NCI-H510A treated with DMSO at 0.1 percent for 48 hours (cell line): ENCODE measurements at regions not wholly inside any gene's neighbourhood (a gene's known extent, or its start where the extent isn't known, plus 50 kb on each side); places are given as distances from the start of the nearest gene placed in this dataset.
"Not testable (repeated sequence)": the region's sequence is repeated elsewhere in the genome, so short reads cannot be mapped to it uniquely, and the experiment has no call there.

Experiments used
- DNase-seq: peaks from one replicate; lab custom pipeline; 2025; lab: John Stamatoyannopoulos, UW

DNA sequence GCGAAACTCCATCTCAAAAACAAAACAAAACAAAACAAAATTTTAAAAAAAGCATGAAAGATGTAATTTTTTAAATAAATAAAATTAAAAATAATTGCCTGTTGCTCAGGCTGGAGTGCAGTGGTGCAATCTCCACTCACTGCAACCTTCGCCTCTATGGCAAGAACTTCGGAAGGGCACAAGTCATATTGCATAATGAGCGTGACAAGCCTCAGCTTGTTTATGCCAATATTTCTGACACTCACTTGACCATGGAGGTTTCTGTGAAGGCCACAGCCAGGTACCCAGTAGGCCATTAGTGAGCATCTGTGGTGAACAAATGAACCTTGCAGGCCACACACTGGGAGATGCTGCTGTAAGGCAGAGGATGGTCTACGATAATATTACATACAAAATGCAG, 106.1 kb upstream of the KMT2C start:
- DNase-seq = no peak

DNA sequence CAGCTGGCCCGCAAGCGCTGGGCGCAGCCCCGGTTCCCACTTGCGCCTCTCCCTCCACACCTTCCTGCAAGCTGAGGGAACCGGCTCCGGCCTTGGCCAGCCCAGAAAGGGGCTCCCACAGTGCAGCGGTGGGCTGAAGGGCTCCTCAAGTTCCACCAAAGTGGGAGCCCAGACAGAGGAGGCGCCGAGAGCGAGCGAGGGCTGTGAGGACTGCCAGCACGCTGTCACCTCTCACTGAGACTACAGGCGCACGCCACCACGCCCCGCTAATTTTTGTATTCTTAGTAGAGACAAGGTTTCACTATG, 103.3 kb upstream of the KMT2C start:
- not testable (repeated sequence) for DNase-seq

DNA sequence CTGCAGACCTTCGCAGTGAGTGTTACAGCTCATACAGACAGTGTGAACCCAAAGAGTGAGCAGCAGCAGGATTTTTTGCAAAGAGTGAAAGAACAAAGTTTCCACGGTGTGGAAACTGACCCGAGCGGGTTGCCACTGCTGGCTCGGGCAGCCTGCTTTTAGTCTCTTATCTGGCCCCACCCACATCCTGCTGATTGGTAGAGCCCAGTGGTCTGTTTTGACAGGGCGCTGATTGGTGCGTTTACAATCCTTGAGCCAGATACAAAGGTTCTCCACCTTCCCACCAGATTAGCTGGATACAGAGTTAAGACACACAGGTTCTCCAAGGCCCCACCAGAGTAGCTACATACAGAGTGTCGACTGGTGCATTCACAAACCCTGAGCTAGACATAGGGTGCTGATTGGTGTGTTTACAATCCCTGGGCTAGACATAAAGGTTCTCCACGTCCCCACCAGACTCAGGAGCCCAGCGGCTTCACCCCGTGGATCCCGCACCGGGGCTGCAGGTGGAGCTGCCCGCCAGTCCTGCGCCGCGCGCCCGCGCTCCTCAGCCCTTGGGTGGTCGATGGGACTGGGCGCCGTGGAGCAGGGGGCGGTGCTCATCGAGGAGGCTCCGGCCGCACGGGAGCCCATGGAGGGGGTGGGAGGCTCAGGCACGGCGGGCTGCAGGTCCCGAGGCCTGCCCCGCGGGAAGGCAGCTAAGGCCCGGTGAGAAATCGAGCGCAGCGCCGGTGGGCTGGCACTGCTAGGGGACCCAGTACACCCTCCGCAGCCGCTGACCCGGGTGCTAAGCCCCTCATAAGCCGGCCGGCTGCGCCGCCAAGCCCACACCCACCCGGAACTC, 102.8 kb upstream of the KMT2C start:
- not testable (repeated sequence) for DNase-seq

DNA sequence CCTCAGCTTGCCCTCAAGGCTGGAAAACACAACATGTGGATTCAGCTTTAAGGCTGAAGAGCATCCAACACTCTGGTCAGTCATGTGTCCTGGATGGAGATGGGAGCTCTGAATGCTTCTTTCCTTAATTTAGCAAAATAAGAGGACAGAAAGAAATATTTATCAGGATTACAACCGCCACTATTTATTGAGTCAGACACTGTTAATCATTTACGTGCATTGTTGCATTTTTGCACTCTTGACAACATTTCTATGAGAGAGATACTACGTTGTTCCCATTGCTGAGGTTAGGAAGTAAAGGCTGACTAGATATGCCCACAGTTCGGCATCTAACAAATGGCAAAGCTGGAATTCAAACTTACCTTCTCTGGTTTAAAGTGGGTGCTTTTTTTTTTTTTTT, 101.8 kb upstream of the KMT2C start:
- DNase-seq = no peak

DNA sequence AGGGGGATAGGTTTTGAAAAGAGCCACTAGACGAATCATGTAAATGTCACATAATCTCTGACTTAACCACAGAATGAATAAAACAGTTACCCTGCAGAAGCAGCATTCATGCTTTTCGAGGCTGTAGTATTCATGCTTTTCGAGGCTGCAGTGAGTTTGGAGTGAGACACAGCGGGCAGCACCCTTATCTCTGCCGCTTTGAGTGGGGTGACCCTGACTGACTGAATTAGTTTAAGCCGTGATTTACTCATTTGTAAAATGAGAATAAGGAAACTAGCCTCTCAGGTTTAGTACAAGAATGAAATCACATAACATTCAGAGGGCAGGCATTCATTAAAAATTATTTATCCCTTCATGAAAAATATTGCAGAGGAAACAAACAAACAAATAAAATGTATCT, 92.8 kb upstream of the KMT2C start:
- no peak for DNase-seq

DNA sequence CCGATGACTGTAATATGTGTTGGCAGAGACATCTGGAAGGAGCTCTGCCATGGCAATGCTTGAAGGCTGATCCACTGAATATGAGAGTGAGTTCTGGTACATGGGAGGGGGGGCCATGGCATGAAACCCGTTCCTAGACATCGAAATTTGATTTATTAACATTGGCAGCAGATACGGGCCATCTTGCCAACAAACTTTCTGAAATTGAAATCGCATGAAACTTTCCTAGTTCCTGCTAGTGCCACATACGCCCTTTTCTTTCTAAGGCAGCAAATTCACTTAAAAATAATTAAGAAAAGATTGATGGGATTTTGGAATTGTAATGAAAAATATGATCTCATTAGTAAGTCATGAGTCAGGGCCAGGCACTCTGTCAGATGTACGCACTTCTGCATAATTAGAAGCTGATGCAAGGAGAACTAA, 91.8 kb upstream of the KMT2C start:
- no peak for DNase-seq

DNA sequence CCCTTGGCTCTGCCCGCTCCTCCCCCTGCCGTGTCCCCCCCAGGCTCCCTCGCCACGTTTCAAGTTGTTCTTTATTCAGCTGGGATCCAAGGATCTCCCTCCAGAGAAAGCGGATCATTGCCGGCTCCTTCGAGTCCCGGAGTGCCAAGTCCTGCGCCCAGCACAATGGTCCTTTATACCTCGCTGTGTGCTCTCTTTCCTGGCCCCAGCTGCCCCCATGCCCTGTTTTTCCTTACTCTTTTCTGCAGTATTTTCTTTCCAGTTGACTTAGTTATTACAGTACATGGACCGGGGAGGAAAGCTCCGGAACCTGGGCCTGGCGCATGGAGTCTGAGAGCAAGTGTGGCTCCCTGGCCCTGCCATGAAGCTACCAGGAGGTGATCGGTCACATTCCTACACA, 88.1 kb upstream of the KMT2C start:
- DNase-seq = no peak

DNA sequence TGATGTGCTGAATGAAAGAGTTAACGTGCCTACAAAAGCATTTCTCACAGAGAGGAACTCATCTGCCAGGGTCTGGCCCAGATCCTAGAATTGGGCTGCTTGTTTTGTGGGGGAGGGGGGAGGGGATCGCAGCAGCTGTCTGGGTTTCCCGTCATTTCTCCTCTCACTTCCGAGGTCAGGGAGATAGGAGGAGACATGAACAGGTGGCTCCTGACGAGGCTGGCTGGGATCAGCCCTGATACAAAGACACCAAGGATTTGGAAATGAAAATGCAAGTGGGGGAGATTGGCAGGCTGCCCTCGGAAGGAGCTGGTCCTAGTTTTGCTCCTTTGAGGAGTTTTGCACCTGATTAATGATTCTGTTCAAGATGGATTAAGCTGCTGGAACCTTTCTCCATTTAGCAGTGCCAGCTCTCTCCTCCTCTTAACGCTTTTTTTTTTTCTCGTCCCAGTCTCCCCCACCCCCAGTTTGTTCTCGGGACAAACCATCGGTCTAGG, 86.8 kb upstream of the KMT2C start:
- peak; percentile 9 for DNase-seq

DNA sequence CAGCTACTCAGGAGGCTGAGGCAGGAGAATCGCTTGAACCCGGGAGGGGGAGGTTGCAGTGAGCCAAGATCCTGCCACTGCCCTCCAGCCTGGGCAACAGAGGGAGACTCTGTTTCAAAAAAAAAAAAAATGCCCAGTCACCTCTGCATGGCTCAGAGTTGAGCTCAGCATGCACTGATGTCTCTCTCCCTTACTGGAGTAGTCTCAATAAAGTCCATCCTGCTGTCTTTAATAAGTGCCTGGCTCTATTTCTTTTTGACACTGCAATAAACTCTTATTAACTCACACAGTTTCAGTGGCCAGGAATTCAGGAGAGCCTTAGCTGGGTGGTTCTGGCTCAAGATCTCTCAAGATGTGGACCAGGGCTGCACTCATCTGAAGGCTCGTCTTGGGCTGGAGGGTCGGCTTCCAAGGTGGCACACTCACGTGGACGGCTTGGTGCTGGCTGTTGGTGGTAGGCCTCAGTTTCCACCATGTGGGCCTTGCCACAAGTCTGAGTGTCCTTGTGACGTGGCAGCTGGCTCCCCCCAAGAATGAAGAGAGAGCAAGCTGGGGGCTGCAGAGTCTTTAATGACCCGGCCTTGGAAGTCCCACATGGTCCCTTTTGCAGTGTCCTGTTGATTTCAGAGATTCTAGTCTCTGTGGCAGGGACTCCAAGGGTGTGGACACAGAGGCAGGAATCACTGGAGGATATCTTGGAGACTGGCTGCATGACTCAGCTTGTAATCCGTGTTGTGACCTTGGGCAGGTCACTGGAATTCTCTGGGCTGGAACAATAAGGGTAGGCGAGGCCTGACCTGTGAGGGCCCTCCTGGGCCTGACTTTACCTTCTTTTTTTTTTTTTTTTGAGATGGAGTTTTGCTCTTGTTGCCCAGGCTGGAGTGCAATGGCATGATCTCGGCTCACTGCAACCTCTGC, 85.9 kb upstream of the KMT2C start:
- no peak for DNase-seq

DNA sequence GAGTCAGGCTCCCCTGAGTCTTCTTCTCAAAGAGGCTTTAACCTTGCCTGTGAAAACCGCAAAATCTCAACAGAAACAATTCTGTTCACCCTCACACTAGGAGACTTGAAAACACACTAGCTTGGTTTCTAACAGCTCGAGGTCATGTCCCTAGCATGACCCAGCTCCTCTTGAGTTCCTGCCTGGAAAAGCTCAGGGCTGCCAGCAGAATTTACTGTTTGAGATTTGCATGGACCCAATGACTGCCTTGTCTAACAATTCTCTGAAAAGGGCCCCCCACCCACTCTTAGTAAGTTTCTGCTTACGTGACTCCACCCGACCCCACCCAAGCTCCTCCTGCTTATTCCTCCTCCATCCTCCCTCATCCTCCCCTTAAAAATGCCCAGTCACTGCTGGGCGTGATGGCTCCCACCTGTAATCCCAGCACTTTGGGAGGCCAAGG, 85.1 kb upstream of the KMT2C start:
- DNase-seq = no peak

DNA sequence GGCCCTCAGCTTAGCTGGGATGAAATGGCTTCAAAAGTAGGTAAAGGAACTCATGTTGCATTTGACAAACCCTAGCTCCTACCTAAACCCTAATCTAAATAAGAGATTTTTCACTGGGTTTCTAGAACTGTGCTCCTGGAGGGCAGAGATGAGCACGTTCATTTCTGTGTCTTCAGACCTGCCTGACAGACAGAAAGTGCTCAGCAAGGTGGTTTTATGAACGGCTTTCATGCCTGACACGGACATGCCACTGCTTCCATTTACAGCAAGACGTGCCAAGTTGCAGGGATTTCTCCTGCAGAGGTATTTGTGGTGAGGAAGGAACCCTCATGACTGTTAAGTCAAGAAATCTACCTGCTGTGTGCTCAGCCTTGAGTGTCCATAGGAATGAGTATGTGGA, 83.5 kb upstream of the KMT2C start:
- DNase-seq = no peak

DNA sequence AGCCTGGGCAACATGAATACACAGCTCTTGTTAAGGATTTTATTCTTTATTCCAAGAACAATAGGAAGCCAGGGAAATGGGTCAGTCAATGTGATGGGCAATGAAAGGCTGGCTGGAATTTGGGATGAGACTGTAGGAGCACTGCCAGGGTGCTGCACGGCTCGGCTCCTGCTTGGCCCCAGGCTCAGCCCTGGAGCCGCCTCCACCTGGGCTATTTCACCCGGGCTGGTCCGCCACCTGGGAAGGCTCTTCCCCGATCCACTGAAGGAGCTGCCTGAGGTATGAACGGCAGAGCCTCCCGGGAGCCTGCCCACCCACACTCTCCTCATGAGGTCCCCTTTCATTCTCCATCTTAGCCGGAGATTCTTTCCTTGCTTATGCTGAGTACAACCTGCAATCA, 80.4 kb upstream of the KMT2C start:
- no peak for DNase-seq

DNA sequence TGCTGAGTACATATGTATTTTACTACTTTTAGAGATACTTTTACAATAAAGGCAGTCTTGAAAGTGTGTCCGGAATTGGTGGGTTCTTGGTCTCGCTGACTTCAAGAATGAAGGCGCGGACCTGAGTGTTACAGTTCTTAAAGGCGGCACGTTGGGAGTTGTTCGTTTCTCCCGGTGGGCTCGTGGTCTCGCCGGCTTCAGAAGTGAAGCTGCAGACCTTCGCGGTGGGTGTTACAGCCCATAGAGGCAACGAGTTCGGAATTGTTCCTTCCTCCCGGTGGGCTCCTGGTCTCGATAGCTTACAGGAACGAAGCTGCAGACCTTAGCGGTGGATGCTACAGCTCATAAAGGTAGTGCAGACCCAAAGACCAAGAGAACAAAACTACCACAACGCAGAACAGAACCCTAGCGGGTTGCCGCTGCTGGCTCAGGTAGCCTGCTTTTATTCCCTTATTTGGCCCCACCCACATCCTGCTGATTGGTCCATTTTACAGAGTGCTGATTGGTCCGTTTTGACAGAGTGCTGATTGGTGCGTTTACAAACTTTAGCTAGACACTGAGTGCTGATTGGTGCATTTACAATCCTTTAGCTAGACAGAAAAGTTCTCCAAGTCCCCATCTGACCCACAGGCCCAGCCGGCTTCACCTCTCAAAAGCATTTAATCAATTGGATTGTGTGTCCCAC, 79.6 kb upstream of the KMT2C start:
- DNase-seq = not testable (repeated sequence)

DNA sequence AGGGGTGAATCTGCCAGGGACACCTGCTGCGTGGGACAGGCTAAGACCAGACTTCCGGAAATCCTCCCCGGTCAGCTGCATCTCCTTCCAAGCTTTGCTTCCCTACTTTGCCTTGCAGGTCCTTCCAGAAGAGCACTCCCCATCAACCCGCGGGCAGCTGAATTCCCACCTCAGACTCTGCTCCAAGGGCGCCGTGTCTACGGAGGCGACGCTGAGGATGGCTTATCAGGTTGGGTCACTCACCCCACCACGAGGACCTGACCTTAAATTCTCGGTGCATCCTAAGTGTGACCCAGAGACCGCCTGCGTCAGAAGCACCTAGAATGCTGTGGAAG, 78.9 kb upstream of the KMT2C start:
- no peak for DNase-seq

DNA sequence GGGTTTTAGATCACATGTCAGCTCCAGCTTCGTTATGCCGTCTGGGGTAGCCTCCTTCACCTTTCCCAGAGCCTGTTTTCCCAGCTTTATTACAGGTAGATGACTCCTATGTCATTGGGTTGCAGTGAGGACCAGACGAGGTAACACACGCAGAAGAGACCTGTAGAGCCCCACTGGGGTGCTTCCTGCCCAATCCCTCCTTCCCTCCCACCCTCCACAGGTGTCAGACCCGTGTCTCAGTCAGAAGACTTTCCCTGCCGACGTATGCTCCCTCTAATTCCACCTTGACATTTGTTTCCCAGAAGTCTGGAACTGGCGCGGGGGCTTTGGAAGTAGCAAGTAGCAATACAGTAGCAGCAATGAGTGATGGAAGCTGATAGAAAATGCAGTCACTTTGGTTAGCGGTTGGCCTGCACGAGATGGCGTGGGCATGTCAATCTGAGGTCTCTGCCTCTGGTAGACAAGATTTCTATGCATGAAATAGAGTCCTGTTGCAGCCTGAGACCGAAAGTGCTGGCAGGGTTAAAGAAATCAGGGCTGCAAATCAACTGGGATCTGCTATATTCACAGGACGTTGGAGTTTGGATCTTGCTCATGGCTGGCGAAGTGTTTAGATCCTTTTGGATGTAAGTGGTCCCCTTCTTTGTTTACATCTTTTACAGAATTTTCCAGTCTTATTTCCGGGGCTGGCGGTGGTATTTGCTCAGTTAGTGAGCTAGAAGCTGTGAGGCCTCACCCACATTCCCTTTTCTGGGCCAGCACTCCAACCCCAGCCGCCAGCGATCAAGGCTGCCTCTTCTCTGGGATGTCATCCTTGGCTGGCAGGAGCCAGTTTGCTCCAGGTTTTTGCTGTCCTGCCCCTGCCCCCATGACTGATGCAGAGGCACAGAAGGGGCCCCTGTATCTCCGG, 78.3 kb upstream of the KMT2C start:
- DNase-seq = no peak

DNA sequence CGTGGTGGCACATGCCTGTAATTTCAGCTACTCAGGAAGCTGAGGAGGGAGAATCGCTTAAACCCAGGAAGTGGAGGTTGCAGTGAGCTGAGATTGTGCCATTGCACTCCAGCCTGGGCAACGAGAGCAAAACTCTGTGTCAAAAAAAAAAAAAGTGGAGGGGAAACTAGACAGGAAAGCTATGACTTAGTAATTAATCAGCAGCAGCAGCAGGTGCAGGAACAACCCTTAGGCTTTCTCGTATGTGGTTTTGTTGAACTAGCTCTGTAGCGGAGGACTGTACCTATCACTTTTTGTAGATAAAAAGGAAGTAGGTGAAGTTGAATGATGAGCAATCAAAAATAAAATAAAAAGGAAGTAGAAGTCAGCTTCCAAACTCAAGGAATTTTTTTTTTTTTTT, 76.9 kb upstream of the KMT2C start:
- DNase-seq = no peak

DNA sequence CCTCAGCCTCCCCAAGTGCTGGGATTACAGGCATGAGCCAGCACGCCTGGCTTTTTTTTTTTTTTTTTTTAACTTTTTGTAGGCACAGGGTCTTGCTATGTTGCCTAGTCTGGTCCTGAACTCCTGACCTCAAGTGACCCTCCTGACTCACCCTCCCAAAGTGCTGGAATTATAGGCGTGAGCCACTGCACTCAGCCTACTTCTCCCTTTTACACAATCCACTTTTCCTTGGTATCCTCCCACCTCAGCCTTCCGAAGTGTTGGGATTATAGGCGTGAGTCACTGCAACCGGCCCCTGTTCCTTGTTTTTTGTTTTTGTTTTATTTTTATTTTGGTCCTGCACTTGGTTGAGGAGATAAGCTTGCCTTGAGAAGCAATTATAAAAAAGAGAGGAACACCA, 75.9 kb upstream of the KMT2C start:
- DNase-seq = no peak

DNA sequence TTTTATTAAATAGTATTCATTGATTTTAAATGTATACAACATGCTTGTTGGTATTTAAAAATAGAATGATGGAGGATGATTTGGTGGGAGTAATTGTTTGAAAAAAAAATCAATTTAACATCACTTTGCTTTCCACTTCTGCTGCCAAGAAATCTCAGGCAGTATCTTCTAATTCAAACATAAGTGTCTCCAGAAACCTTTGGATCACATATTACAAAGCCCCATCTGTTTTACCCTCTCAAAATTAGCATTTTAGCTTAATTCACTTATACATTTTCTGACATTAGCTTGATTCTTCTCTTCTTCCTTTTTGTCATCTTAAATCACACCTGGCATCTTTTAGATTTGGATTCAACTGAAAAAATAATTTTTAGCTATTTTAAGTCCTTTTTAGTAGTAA, 72.9 kb upstream of the KMT2C start:
- DNase-seq = no peak

DNA sequence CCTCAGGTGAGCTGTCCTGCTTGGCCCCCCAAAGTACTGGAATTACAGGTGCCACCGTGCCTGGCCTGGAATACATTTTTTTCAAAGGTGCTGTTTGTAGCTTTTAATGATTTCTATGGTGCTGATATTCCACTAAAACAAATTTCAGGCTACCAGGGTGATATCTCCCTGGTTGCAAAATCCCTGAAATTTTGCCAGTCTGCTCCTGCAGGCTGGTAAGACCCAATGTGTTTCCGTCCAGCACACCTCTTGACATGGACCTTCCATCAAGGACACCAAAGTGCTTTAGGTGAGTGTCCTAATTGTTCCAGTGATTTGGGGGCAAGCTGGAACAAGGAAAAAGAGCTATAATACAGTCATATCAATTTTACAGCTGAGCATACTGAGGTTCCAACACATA, 69.8 kb upstream of the KMT2C start:
- no peak for DNase-seq

DNA sequence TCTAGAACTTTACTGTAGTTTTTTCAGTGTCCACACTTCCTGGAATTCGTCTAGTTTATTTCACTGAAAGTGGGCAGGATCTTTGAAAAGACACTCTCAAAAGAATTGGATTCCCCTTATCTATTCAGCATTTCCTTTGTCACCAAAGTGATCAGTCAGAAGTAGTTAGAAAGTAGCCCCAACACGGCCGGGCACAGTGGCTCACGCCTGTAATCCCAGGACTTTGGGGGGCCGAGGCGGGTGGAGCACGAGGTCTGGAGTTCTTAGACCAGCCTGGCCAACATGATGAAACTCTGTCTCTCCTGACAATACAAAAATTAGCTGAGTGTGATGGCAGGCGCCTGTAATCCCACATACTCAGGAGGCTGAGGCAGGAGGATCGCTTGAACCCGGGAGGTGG, 69.0 kb upstream of the KMT2C start:
- no peak for DNase-seq

DNA sequence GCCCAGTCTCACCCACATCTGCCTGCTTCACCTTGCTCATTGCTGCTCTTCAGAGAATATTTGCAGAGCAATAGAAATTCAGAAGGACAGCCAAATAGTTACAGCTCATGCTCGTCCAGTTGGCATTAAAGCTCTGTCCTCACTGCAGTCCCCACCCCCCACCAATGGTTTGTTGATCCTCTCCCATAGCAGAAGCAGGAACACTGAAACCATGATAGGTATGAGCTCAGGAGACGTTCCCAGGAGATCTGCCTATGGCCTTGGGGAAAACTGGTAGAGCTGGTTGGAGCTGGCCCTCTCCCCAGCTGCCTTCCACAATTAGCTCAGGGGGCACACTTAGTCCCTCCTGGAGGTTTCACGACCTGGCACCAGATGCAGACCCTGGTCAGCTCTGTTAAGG, 68.6 kb upstream of the KMT2C start:
- DNase-seq = no peak
